HEK293 (cell line): ENCODE measurements at regions not wholly inside any gene's neighbourhood (a gene's known extent, or its start where the extent isn't known, plus 50 kb on each side); places are given as distances from the start of the nearest gene placed in this dataset.

ENCODE experiments used
- BCL11B ChIP-seq: fragments of 450-650 bp; formaldehyde crosslinking; IDR thresholded peaks from 2 replicates; pipeline ENCODE4 v1.5.1; 2016; ENCODE audit warnings: low read depth, missing biosample characterization, missing genetic modification characterization
- CTCF ChIP-seq: fragments of 450-650 bp; formaldehyde crosslinking; IDR thresholded peaks from 2 replicates; pipeline ENCODE4 v1.5.1; 2016; ENCODE audit warnings: missing biosample characterization, missing genetic modification characterization
- ELK4 ChIP-seq: IDR thresholded peaks from 2 replicates; pipeline ENCODE4 v1.6.1; 2011; ENCODE audit warnings: mild to moderate bottlenecking, low read depth, low read length, borderline replicate concordance
- TRIM28 ChIP-seq: IDR thresholded peaks from 2 replicates; pipeline ENCODE4 v1.6.1; 2011; ENCODE audit warnings: low read length, control low read depth, borderline replicate concordance
- ZBTB8A ChIP-seq: fragments of 450-650 bp; formaldehyde crosslinking; IDR thresholded peaks from 2 replicates; pipeline ENCODE4 v1.5.1; 2016; ENCODE audit warnings: missing biosample characterization, missing genetic modification characterization
- ZNF146 ChIP-seq: fragments of 450-650 bp; formaldehyde crosslinking; IDR thresholded peaks from 2 replicates; pipeline ENCODE4 v1.5.1; 2016; ENCODE audit warnings: missing biosample characterization, missing genetic modification characterization
- ZNF23 ChIP-seq: fragments of 450-650 bp; formaldehyde crosslinking; IDR thresholded peaks from 2 replicates; pipeline ENCODE4 v1.5.1; 2016; ENCODE audit warnings: missing biosample characterization, missing genetic modification characterization, borderline replicate concordance
- ZNF280D ChIP-seq: fragments of 450-650 bp; formaldehyde crosslinking; IDR thresholded peaks from 2 replicates; pipeline ENCODE4 v1.5.1; 2016; ENCODE audit warnings: missing biosample characterization, missing genetic modification characterization
- ZNF366 ChIP-seq: fragments of 450-650 bp; formaldehyde crosslinking; conservative IDR thresholded peaks from 2 replicates; pipeline ENCODE4 v1.5.1; 2016; ENCODE audit warnings: missing biosample characterization, missing genetic modification characterization

- no peak for TF ChIP-seq CTCF (tag by site-specific recombination)
- TF ChIP-seq ZNF280D = no peak
- TF ChIP-seq ZNF23 = no peak
- TF ChIP-seq ZNF366 (tag by site-specific recombination) = no peak
- TF ChIP-seq BCL11B (tag by site-specific recombination) = no peak
- TF ChIP-seq TRIM28 = no peak
- TF ChIP-seq ELK4 = no peak
- TF ChIP-seq ZNF146 = no peak
- TF ChIP-seq ZBTB8A (tag by site-specific recombination) = no peak
Observed at GRCh38 chr18:23399067-23399466, 54.0 kb upstream of the RIOK3 start.
